ENCODE measurements at regions not wholly inside any gene's neighbourhood (a gene's known extent, or its start where the extent isn't known, plus 50 kb on each side); places are given as distances from the start of the nearest gene placed in this dataset.
"Not testable (repeated sequence)": the region's sequence is repeated elsewhere in the genome, so short reads cannot be mapped to it uniquely, and the experiment has no call there.

DNA sequence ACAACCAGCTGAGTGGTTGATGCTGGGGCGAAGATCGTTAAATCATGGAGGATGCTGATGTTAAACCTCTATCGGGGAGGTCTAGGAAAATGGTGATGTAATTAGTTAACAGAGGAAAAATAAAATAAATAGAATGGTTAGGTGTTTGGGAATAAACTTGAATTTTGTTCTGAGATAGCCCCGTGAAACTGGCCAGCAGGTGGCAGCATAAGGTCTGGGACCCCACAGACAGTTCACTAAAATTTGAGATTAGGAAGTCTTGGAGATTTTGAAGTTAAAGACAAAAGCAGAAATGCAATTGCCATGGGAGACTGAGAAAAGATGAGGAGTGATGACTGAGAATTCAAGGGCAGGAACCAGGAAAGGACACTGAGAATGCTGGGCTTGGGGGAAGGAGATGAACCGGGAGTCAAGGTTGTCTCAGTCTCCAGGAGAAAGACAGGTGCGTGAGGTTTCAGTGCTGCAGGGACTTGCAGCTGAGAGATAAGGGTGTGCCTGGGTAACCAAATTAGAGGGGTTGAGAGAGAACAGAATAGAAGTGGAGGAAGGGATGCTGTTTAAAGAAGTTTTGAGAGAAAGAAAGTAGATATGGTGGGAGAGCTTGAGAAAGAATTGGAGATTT lies 248.0 kb downstream of the ZNF92 start:
- H3K56ac ChIP-seq (ENCODE audit: extremely low read depth, insufficient read depth, low read length); H2BK120ac ChIP-seq (ENCODE audit: low read depth, low read length); H3K36me3 ChIP-seq (ENCODE audit: control insufficient read depth, insufficient read depth, low read length); H4K5ac ChIP-seq (ENCODE audit: low read depth, low read length); H4K91ac ChIP-seq (ENCODE audit: insufficient read depth, low read depth, low read length); dilution Hi-C loops (cut with HindIII; ENCODE audit: low sequenced_read_pairs, unreplicated experiment); CTCF ChIA-PET; H3K4me1 ChIP-seq (ENCODE audit: control insufficient read depth, insufficient read depth, low read length); H3K27me3 ChIP-seq (ENCODE audit: control insufficient read depth, insufficient read depth, low read length); H3K9ac ChIP-seq (ENCODE audit: low read depth, low read length); H3K4me3 ChIP-seq (ENCODE audit: insufficient read depth, low read depth, low read length); H4K8ac ChIP-seq (ENCODE audit: low read depth in 2 of 2, low read length in 2 of 2); intact Hi-C loops (cut with micrococcal nuclease); H3K4me2 ChIP-seq (ENCODE audit: low read depth, low read length); H3K14ac ChIP-seq (replicated peaks; ENCODE audit: low read depth, low read length); H3K9me3 ChIP-seq (ENCODE audit: control insufficient read depth, insufficient read depth, low read length); H2AFZ ChIP-seq (replicated peaks; ENCODE audit: low read length, poor library complexity); H4K20me1 ChIP-seq (ENCODE audit: insufficient read depth, low read length); H3K9me1 ChIP-seq (ENCODE audit: insufficient read depth, low read length); H3K27ac ChIP-seq (ENCODE audit: insufficient read depth, low read length); H2BK5ac ChIP-seq (ENCODE audit: low read depth, low read length, poor library complexity, severe bottlenecking); H2BK20ac ChIP-seq (ENCODE audit: low read depth, low read length); H3K4ac ChIP-seq (ENCODE audit: low read depth, low read length); H3K23ac ChIP-seq (ENCODE audit: low read depth, low read length); ATAC-seq (ENCODE audit: low read depth); H3K79me1 ChIP-seq (ENCODE audit: low read depth in 1 of 2, low read length in 2 of 2); POLR2A ChIA-PET (ENCODE audit: unreplicated experiment); H2AK5ac ChIP-seq (ENCODE audit: low read depth, low read length); H3K18ac ChIP-seq (ENCODE audit: low read depth, low read length); H2BK15ac ChIP-seq (ENCODE audit: low read depth, low read length); H2AK9ac ChIP-seq (replicated peaks; ENCODE audit: low read depth, low read length, poor library complexity); in situ Hi-C loops (cut with MboI; ENCODE audit: low sequenced_read_pairs); BruUV-seq (replicated peaks): not testable (repeated sequence)
- TF ChIP-seq, protein P1, sequence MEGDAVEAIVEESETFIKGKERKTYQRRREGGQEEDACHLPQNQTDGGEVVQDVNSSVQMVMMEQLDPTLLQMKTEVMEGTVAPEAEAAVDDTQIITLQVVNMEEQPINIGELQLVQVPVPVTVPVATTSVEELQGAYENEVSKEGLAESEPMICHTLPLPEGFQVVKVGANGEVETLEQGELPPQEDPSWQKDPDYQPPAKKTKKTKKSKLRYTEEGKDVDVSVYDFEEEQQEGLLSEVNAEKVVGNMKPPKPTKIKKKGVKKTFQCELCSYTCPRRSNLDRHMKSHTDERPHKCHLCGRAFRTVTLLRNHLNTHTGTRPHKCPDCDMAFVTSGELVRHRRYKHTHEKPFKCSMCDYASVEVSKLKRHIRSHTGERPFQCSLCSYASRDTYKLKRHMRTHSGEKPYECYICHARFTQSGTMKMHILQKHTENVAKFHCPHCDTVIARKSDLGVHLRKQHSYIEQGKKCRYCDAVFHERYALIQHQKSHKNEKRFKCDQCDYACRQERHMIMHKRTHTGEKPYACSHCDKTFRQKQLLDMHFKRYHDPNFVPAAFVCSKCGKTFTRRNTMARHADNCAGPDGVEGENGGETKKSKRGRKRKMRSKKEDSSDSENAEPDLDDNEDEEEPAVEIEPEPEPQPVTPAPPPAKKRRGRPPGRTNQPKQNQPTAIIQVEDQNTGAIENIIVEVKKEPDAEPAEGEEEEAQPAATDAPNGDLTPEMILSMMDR (conservative IDR thresholded peaks at IDR 0.05; ENCODE audit: low read depth, low read length), result peak; percentile 44
- TF ChIP-seq RAD21 (IDR thresholded peaks at IDR 0.05; ENCODE audit: low read length), result peak; percentile 35
- peak; percentile 21; the same call in 1 of the 2 replicates for TF ChIP-seq SMC3 (IDR thresholded peaks at IDR 0.05; ENCODE audit: low read depth, low read length)
- peak; percentile 7 for DNase-seq
- WGBS, 2 experiments (ENCODE audit: extremely low coverage in 2 of 2, insufficient read length in 1 of 2), result 0% methylated on average over 1 of the region's 6 CpGs; no CpG with 5 or more reads in 1 of the 2 experiments

GRCh38 chr7:65631236-65631635 lies 241.6 kb upstream of the VKORC1L1 start:
- ATAC-seq (ENCODE audit: low read depth); H2BK15ac ChIP-seq (ENCODE audit: low read depth, low read length); intact Hi-C loops (cut with micrococcal nuclease); H3K9ac ChIP-seq (ENCODE audit: low read depth, low read length); H3K36me3 ChIP-seq (ENCODE audit: control insufficient read depth, insufficient read depth, low read length); H3K23ac ChIP-seq (ENCODE audit: low read depth, low read length); DNase-seq; H3K9me1 ChIP-seq (ENCODE audit: insufficient read depth, low read length); H3K4me3 ChIP-seq (ENCODE audit: insufficient read depth, low read depth, low read length); H3K4me1 ChIP-seq (ENCODE audit: control insufficient read depth, insufficient read depth, low read length); CTCF ChIA-PET; H3K18ac ChIP-seq (ENCODE audit: low read depth, low read length); H3K56ac ChIP-seq (ENCODE audit: extremely low read depth, insufficient read depth, low read length); H3K27ac ChIP-seq (ENCODE audit: insufficient read depth, low read length); POLR2A ChIA-PET (ENCODE audit: unreplicated experiment); in situ Hi-C loops (cut with MboI; ENCODE audit: low sequenced_read_pairs); dilution Hi-C loops (cut with HindIII; ENCODE audit: low sequenced_read_pairs, unreplicated experiment); H4K8ac ChIP-seq (ENCODE audit: low read depth in 2 of 2, low read length in 2 of 2); H2AFZ ChIP-seq (replicated peaks; ENCODE audit: low read length, poor library complexity); H4K20me1 ChIP-seq (ENCODE audit: insufficient read depth, low read length); H3K9me3 ChIP-seq (ENCODE audit: control insufficient read depth, insufficient read depth, low read length); BruUV-seq (replicated peaks); H3K4me2 ChIP-seq (ENCODE audit: low read depth, low read length); H3K27me3 ChIP-seq (ENCODE audit: control insufficient read depth, insufficient read depth, low read length); H2BK5ac ChIP-seq (ENCODE audit: low read depth, low read length, poor library complexity, severe bottlenecking); H3K4ac ChIP-seq (ENCODE audit: low read depth, low read length); H4K5ac ChIP-seq (ENCODE audit: low read depth, low read length); H2BK120ac ChIP-seq (ENCODE audit: low read depth, low read length); H3K79me1 ChIP-seq (ENCODE audit: low read depth in 1 of 2, low read length in 2 of 2); H3K14ac ChIP-seq (replicated peaks; ENCODE audit: low read depth, low read length); H4K91ac ChIP-seq (ENCODE audit: insufficient read depth, low read depth, low read length); H2BK20ac ChIP-seq (ENCODE audit: low read depth, low read length); H2AK9ac ChIP-seq (replicated peaks; ENCODE audit: low read depth, low read length, poor library complexity); H2AK5ac ChIP-seq (ENCODE audit: low read depth, low read length): not testable (repeated sequence)
- WGBS, 2 experiments (ENCODE audit: extremely low coverage in 2 of 2, insufficient read length in 1 of 2), result no CpG with 5 or more reads among the region's 1 CpG

Data from IMR-90 (cell line).